Inferior parietal cortex (tissue), 1 donor: ENCODE measurements at regions not wholly inside any gene's neighbourhood (a gene's known extent, or its start where the extent isn't known, plus 50 kb on each side); places are given as distances from the start of the nearest gene placed in this dataset.
A peak's percentile ranks its signal among the peaks of the same experiment; 100 is the strongest.

Source experiments
- DNase-seq: peaks from one replicate; pipeline ENCODE4 v3.0.0-alpha.2; 2016; ENCODE audit errors: extremely low spot score

DNA sequence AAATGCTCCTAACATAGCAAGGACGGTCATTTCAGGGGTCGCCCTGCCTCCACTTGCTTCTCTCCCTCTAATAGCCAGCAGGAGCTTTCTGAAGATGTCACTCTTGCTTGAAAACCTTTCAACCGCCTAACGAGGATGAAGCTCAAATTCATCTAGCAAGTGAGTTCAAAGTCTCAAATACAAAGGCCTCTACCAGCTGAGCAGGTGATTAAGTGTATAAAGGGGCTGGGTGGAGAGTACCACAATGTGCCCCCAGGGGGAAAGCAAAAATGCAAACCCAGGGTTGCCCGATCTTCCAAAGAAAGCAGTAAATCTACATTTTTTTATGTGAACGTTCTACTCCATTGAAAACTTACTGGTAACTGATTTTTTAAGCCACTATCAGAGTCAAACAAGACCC is 50.4 kb upstream of the GRIP2 start:
- DNase-seq, result no peak

DNA sequence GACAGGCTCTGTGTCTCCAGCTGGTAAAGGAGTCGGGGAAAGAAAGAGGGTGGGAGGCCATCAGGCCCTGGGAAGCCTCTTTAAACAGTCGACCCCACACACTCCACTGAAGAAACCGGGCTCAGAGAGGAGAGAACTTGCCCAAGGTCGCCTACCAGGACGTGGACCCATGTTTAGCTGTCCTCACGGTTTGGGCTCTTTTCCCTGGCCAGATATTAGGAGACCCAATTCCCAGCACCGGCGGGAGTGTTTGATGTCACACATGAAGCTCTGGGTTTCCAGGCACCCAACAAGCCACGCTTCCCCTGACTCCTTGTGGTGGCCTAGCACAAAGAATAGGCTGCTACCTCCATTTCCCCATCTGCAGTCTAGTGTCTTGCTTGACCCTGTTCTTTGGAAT is 52.2 kb upstream of the GRIP2 start:
- no peak for DNase-seq

DNA sequence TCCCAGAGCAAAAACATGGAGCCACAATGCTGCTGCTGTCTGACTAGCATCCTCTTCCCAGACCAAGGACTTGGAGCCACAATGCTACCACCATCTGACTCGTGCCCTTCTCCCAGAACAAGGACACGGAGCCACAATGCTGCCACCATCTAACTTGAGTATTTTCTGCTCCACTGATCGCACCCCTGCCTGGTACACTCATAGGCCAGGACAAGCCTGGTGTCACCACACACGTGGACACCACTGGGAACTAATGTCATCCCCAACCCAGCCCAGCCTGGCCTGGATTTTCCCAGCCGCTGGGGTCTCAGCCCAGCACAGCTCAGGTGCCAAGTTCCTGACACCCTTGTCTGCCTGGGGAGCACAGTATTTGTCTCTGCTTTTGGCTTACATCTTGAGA is 52.7 kb upstream of the GRIP2 start:
- no peak for DNase-seq

DNA sequence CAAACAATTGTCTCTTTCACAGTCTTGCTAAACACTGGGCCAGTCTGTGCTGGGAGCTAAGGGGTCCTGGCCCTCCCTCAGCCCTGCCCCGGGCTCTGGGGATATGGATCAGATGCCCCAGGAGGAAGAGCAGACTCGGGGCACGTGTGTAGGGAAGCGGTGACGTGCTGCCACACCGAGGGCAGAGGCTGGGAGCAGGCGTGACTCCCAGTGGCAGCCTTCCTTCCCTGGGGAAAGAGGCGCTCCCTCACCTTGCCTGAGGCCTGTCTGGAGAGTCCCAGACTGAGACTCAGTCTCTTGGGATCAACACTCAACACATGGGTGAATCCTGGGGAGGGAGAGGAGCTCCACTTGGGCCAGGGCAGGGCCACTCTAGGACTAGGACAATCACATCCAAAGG is 54.1 kb upstream of the GRIP2 start:
- DNase-seq, result no peak

DNA sequence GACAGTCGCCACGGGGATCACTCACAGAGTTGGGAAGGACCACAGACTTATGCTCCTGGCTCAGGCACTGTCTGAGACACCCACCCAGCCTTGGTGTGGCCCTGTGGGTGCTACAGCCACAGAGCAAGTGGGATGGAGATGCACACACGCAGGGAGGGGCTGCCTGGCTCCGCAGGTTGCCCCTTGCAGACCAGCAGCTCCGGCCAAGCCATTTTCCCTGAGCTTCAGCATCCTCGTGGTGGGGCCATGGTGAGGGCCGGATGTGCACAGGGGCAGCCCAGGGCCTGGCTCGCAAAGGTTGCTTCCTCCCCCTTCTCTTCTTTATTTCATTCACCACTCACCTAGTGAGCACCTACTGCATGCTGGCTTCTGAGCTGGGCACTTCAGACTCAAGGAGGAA is 55.4 kb upstream of the GRIP2 start:
- no peak for DNase-seq

DNA sequence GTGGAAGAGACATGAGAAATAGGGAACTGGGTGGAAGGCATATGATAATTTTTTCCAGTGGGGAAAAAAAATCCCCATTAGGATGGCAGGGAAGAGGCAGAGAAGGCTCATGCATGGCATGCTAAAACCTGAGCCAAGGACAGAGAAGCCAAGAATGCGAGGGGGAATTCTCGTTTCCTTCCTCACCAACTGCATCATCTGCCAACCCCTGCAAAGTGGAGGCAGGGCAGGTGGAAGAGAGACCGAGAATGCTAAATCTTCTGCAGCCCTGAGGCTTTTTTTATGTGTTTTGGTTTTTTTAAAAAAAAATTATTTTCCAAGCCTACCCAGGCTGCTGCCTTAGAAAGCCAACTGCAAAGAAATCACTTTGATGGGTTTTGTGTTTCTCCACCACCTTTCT is 54.3 kb upstream of the CCDC174 start:
- DNase-seq, result no peak

DNA sequence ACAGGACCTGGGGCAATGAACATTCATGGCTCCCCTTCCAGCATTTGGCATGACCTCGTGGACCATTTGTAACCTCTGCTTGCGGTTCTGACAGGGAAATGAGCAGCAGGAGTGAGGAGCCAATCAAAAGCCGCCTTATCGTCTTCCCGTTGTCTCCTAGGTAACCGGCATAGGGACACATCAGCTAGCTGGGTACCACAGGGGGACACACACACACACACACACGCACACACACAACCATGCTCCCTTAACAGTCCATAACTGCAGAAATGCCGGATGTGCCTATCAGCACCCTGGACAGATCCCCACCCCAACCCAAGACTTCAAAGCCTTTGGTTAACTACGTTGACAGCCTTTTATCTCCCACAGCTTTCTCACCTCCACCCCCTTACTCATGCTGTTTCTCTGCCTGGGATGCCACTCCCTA is 53.4 kb upstream of the CCDC174 start:
- peak; percentile 35 for DNase-seq

DNA sequence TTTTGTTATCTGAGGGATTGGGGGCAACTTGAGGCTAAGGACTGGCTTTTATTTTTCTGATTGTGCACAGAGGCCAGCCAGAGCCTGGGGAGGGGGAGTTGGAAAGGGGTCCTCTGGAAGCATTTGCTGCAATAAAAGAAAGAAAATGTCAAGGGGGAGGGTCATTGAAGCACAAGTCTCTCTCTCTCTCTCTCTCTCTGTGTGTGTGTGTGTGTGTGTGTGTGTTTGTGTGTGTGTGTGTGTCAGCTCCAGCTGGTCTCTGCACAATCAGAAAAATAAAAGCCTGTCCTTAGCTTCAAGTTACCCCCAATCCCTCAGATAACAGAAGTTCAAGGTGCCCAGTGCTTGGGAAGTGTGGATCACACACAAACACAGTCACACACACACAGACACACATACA is 52.1 kb upstream of the CCDC174 start:
- no peak for DNase-seq

DNA sequence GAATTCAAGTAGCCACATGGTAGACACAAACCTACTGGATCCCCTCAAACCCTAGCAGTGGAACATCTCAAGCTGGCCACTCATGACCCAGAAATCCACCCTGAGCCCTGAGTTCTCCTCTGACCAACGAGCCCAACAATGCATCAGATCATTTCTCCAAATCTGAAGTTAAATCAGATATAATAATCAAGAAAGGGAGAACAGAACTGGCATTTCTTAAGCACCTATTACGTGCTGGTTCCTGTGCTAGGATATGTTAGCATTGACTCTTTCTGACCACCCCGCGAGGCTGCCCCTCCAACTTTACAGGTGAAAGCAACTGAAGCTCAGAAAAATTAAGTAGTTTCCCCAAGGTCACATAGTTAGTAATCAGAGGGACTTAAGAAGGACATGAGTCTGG is 51.5 kb upstream of the CCDC174 start:
- DNase-seq, result no peak

DNA sequence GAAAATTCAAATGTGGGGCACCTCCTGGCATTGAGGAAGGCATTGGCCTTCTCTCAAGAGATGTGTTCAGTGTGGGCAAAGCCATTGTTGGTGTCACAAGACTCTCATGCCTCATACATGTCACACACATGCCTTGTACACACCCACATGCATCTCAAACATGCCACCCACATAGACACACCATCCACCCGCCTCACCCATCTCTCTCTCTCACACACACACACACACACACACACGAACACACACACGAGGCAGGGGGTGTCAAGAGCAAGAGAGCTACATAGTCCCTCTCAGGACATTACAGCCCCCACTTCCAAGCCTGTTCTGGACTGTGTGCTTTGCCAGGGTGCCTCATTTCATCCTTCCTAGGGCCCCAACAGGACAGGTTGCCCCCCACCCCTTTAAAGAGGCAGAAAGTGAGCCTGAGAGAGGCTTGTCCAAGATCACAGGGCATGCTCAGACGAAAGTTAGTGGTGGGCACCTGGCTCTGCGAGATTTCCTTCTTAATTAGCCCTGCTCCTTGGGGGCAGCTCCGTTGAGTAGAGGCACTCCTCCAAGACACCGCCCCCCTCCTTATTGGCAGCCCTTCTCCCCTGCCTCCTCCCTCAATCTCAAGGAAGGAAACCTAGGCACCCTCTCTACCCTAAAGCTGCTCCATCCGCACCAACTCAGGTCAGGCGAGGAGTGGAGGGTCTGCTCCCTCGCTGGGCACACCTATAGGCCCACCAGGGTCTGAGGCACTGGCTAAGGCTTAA is 50.5 kb upstream of the CCDC174 start:
- DNase-seq, result no peak

DNA sequence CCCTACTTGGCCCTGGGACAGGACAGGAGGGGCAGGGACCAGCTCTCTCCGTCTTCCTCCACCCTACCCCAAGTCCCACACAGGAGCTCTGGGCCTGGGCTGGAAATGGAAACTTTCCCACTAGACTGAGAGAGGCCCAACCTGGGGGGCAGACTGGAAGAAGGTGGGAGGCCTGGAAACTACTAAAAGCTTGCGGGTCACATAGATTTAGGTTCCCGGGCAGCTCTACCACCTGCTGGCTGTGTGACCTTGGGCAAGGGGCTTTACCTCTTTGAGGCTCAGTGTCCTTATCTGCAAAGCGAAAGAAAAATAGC is 49.9 kb upstream of the CCDC174 start:
- no peak for DNase-seq
